Urinary bladder (tissue), 3 donors: ENCODE measurements at regions not wholly inside any gene's neighbourhood (a gene's known extent, or its start where the extent isn't known, plus 50 kb on each side); places are given as distances from the start of the nearest gene placed in this dataset.
"Not testable (repeated sequence)": the region's sequence is repeated elsewhere in the genome, so short reads cannot be mapped to it uniquely, and the experiment has no call there.

Source experiments
- DNase-seq: peaks from one replicate; pipeline ENCODE4 v3.0.0-alpha.2; 2015; ENCODE audit errors: extremely low spot score
- H3K27ac ChIP-seq: one replicate; pipeline ENCODE4 v1.5.1; 2013; ENCODE audit warnings: low read depth, mild to moderate bottlenecking, moderate library complexity
- H3K36me3 ChIP-seq: one replicate; pipeline ENCODE4 v1.6.1; 2013; ENCODE audit warnings: mild to moderate bottlenecking, moderate library complexity; ENCODE audit not compliant: insufficient read depth
- H3K4me1 ChIP-seq: one replicate; pipeline ENCODE4 v1.6.1; 2013; ENCODE audit warnings: mild to moderate bottlenecking, moderate library complexity; ENCODE audit not compliant: insufficient read depth
- H3K4me3 ChIP-seq: one replicate; pipeline ENCODE4 v1.5.1; 2013; ENCODE audit warnings: low read depth, low read length
- WGBS: extraction: QIAGEN DNeasy Blood & Tissue Kit; methylation state at CpG from one replicate; pipeline ENCODE4 v1.1.7; 2013; 5-methylcytosine and 5-hydroxymethylcytosine counted together
- donor health status: healthy with polysubstance abuse.
- donor health status: healthy.

DNA sequence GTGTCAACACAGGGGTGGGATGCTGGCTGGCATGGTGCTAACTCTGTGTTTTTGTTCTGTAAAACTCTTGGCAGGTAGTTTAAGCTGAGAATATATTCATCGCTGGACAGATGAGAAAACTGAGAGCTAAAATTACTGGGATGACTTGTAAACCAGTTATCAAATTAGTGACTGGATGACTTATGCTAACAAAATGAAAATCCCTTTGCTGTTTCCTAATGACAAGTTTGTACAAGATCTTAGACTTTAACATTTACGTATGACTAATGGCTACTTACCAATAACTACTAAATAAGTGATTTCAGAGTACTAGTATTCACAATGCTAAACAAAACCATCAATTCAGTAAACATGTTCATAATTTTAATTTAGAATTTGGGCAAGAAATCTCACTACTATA, 854.8 kb upstream of the ARRDC3 start:
- no peak overlapping the region for H3K4me3 ChIP-seq
- WGBS = 92% methylated on average over 2 of the region's 2 CpGs
- DNase-seq = no peak
- H3K36me3 ChIP-seq = no peaks in the 10 kb centered on the region
- H3K27ac ChIP-seq = no peak overlapping the region
- H3K4me1 ChIP-seq = no peaks in the 10 kb centered on the region

DNA sequence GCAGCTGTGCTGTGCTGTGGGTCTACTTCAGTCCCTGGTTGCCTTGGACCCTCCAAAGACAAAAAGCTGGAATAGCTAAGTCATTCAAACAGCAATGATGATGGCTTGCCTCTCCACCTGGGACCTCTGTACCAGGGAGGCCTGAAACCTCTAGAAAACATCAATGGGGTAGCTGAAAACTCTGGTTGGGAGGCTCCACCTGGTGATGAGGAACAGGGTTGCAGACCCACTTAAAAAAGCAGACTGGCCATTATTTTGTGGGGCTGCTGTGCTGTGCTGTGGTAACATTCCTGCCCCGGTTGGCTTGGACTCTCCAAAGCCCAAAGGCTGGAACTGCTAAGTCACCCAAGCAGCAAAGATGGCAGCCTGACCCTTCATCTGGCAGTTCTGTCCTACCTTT, 839.3 kb upstream of the ARRDC3 start:
- no peaks in the 10 kb centered on the region for H3K36me3 ChIP-seq
- no peak for DNase-seq
- WGBS = 73% methylated on average over 1 of the region's 1 CpG
- H3K27ac ChIP-seq = no peak overlapping the region
- H3K4me1 ChIP-seq = no peaks in the 10 kb centered on the region
- H3K4me3 ChIP-seq = no peak overlapping the region

- H3K4me3 ChIP-seq, H3K36me3 ChIP-seq, DNase-seq, H3K4me1 ChIP-seq, H3K27ac ChIP-seq: not testable (repeated sequence)
- WGBS = 67% methylated on average over 2 of the region's 2 CpGs
Observed at GRCh38 chr5:92216852-92217251, 833.7 kb upstream of the ARRDC3 start.

- no peaks in the 10 kb centered on the region for H3K4me1 ChIP-seq
- H3K4me3 ChIP-seq = no peak overlapping the region
- H3K36me3 ChIP-seq = no peaks in the 10 kb centered on the region
- WGBS = 95% methylated on average over 1 of the region's 1 CpG
- no peak for DNase-seq
- no peak overlapping the region for H3K27ac ChIP-seq
Observed at GRCh38 chr5:92215116-92215515, 832.0 kb upstream of the ARRDC3 start.

DNA sequence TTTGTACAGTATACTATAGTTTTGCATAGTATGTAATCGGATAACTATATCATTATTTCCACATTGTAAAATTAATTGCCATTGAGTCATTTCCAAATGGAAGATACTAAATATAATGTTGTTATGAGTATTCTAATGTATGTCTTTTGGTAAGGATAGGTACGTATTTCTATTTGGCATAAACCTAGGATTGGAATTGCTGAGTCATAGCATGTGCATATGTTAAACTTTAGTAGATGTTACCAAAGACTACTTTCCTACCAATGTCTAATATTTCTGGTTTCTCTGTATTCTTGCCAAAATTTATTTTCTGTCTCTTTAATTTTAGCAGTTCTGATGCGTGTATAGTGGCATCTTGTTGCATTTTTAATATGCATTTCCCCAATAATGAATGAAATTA, 825.1 kb upstream of the ARRDC3 start:
- no peak for DNase-seq
- Histone ChIP-seq H3K36me3 (no peaks in the 10 kb centered on the region), H3K4me3 (no peak overlapping the region), H3K4me1 (no peaks in the 10 kb centered on the region), H3K27ac (no peak overlapping the region)
- WGBS = 86% methylated on average over 3 of the region's 3 CpGs

DNA sequence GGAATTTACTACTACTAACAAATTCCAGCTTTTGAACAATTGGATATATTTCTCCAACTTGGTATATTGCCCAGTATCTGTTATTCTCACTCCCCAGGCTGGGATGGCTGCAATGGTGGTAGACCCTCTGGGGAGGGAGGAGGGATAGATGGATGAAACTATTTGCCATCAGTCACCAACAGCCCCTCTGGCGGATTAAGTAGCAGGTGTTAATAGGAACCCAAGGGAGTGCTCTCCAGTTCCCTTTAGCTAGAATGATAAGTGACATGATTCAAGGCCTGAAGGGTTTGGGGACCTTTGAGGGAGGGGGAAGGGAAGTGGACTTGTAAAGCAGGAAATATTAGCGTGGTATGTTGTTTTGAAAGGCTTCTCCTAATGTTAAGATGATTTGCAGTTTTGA, 824.0 kb upstream of the ARRDC3 start:
- DNase-seq = no peak
- H3K4me1 ChIP-seq = no peaks in the 10 kb centered on the region
- H3K36me3 ChIP-seq = no peaks in the 10 kb centered on the region
- no peak overlapping the region for H3K4me3 ChIP-seq
- no peak overlapping the region for H3K27ac ChIP-seq
- 44% methylated on average over 2 of the region's 2 CpGs for WGBS

DNA sequence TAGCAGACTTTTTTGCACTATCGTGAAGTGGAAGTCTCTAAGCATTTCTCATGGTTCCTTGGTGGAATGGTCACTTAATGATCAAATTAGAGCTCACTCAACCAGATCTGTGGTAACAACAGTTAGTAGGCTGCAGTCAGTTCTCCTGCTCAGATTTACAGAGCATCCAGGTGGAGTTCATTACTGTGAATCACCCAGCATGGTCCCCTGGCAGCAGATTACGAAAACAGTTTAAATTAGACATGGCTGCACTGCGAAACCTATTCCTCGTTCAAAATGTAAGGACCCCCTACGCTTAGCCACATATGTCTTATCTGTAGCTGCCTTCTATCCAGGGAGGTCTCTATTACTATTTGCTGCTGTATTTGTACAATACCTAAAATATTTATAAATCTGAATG, 823.6 kb upstream of the ARRDC3 start:
- H3K27ac ChIP-seq = no peak overlapping the region
- WGBS = 53% methylated on average over 5 of the region's 5 CpGs
- no peaks in the 10 kb centered on the region for H3K36me3 ChIP-seq
- DNase-seq = no peak
- no peaks in the 10 kb centered on the region for H3K4me1 ChIP-seq
- H3K4me3 ChIP-seq = no peak overlapping the region

DNA sequence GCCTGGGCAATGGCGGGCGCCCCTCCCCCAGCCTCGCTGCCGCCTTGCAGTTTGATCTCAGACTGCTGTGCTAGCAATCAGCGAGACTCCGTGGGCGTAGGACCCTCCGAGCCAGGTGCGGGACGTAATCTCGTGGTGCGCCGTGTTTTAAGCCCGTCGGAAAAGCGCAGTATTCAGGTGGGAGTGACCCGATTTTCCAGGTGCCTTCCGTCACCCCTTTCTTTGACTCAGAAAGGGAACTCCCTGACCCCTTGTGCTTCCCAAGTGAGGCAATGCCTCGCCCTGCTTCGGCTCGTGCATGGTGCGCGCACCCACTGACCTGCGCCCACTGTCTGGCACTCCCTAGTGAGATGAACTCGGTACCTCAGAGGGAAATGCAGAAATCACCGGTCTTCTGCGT, 815.9 kb upstream of the ARRDC3 start:
- H3K4me3 ChIP-seq, H3K27ac ChIP-seq, H3K4me1 ChIP-seq, H3K36me3 ChIP-seq, DNase-seq: not testable (repeated sequence)
- 94% methylated on average over 25 of the region's 27 CpGs for WGBS

DNA sequence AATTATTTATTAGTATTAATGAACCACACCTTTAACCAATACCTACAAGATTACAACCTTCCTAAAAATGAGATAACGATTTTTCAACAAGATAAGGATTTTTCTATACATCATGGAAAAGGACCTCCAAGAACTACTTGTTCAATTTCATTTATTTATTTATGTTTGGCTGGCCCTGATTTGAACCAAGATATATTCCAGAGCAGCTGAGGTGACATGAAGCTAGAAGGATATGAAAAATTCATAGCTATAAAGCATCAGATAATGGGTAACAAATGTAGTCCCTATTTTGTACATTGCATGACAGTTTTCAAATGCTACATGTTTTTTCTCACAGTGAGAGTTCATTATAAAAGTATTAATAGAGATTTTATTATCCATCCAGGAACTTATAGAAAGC, 798.5 kb upstream of the ARRDC3 start:
- DNase-seq = no peak
- WGBS = 74% methylated on average over 1 of the region's 1 CpG
- Histone ChIP-seq H3K4me1 (no peaks in the 10 kb centered on the region), H3K36me3 (no peaks in the 10 kb centered on the region), H3K4me3 (no peak overlapping the region), H3K27ac (no peak overlapping the region)

DNA sequence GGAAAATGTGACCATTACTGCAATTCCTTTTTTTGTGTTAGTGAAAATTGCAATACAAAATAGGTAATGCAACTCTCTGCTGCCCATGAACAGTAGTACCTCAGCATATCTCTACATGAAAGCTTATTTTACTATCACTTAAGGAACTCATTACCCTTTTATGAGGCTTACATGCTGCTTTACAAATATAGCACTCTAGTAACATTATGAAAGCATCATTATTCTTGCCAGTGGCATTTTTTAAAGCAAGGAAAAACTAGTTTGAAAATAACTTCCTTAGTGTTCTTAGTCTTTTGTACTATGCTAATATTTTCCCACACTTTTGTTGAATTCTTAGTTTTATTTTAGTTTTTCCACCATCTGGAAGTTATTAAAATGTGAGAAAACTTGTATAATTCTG, 797.3 kb upstream of the ARRDC3 start:
- DNase-seq = no peak
- Histone ChIP-seq H3K4me1 (no peaks in the 10 kb centered on the region), H3K36me3 (no peaks in the 10 kb centered on the region), H3K4me3 (no peak overlapping the region), H3K27ac (no peak overlapping the region)

DNA sequence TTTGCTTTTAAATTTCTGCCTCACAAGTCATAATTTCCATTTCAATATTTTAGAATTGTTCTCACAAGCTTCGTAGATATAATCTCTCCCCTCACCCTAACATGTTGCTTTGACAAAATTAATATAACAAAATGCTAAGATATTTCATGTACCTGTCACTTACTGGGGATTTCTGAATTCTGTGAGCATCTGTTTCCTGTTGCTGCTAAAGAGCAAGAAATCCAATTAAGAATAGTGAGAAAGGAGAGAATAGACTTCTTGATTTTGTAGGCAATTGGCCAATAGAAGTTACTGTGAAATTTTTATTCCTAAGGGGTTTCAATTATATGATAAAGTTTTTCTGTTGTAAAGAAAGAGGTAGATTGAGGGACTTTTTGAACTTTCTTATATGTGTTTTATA, 796.5 kb upstream of the ARRDC3 start:
- Histone ChIP-seq H3K27ac (no peak overlapping the region), H3K4me1 (no peaks in the 10 kb centered on the region), H3K4me3 (no peak overlapping the region), H3K36me3 (no peaks in the 10 kb centered on the region)
- 70% methylated on average over 1 of the region's 1 CpG for WGBS
- no peak for DNase-seq

DNA sequence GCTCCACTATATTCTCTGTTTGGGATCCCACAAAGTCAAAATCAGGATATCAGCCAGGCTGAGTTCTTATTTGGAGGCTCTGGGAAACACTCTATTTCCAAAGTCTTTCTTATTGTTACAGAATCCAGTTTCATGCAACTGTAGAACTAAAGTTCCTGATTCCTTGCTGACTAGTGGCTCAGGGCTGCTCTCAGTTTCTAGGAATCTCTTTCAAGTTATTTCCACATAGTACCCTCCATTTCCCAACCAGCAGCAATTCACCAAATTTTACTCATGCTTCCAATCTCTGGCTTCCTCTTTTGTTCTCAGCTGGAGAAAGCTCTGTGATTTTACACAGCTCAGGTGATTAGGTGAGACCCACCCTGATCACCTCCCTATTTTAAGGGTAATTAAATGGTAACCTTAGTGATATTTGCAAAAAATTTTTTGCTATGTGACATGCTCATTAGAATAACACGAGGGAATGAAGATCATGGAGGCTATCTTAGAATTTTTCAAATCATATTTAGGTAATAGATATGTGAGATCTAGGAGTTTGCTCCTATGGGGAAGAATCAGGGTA, 794.9 kb upstream of the ARRDC3 start:
- Histone ChIP-seq H3K4me1 (no peaks in the 10 kb centered on the region), H3K27ac (no peak overlapping the region), H3K36me3 (no peaks in the 10 kb centered on the region), H3K4me3 (no peak overlapping the region)
- DNase-seq = no peak
- 42% methylated on average over 1 of the region's 1 CpG for WGBS

DNA sequence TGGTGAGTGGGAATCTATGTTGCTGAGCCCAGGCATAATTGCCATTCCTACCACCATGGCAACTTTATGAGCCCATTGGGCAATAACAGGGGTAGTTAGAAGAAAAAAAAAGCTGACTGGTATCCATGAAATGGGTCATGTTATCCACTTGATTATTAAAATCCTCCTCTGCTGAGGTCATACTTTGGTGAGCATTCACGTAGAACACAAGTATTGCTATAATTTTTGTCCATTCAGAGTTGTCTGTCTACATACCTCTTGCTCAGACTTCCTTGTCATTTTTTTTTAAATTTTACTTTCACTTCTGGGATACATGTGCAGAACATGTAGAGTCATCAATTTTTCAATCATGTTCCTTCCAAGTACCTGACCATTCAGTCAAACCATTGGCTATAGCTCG, 780.8 kb upstream of the ARRDC3 start:
- H3K4me1 ChIP-seq = no peaks in the 10 kb centered on the region
- no peak for DNase-seq
- no peaks in the 10 kb centered on the region for H3K36me3 ChIP-seq
- H3K27ac ChIP-seq = no peak overlapping the region
- no peak overlapping the region for H3K4me3 ChIP-seq
- WGBS = 80% methylated on average over 2 of the region's 2 CpGs

DNA sequence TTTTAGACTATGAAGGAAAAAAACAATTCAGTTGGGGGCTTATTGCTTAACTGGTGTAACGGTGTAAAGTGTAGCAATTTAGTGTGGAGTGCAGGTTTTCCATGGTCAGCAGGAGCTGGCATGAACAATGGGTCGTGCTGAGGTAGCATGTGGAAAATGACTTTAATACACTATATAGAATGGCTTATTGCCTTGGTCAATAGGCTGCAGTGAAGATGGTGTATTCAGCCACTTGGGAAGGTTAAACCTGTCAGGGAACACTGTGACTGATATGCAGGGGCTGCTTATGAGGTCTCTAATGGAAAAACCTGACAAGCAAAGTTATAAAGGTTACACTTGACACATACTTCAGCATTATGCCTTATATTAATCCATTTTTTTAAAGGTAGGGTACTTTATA, 764.7 kb upstream of the ARRDC3 start:
- H3K4me3 ChIP-seq = no peak overlapping the region
- H3K36me3 ChIP-seq = no peaks in the 10 kb centered on the region
- H3K27ac ChIP-seq = no peak overlapping the region
- WGBS = 65% methylated on average over 2 of the region's 2 CpGs
- H3K4me1 ChIP-seq = no peaks in the 10 kb centered on the region
- DNase-seq = no peak

DNA sequence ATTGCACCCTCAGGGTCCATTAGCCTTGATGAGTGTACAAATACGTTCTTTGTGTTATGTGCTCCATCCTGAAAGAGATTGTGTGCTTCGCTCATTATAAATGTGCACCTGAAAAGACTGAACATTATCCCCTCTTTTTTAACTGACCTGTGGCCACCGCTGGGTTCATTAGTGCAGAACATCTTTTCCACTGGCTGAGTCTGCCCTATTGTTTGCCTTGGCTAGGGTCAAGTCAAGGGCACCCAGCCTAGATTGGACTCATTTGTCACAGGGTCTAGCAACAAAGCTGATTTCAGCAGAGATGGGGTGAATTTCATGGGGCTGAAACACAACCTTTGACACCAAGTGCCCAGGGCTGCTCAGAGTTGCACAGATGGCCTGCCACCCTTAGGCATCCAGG, 764.1 kb upstream of the ARRDC3 start:
- no peaks in the 10 kb centered on the region for H3K36me3 ChIP-seq
- H3K4me1 ChIP-seq = no peaks in the 10 kb centered on the region
- H3K27ac ChIP-seq = no peak overlapping the region
- DNase-seq = no peak
- 81% methylated on average over 3 of the region's 3 CpGs for WGBS
- H3K4me3 ChIP-seq = no peak overlapping the region
